MM.1S (cell line): ENCODE measurements at regions not wholly inside any gene's neighbourhood (a gene's known extent, or its start where the extent isn't known, plus 50 kb on each side); places are given as distances from the start of the nearest gene placed in this dataset.

Source experiments
- DNase-seq: peaks from one replicate; pipeline ENCODE4 v3.0.0-alpha.2; 2015
- H2AFZ ChIP-seq: fragments of 300-600 bp; sonication (generic); 2 replicates; pipeline ENCODE4 v1.6.0; 2016; ENCODE audit warnings: antibody characterized with exemption, low read length
- H3F3A ChIP-seq: fragments of 300-600 bp; sonication (generic); 2 replicates; pipeline ENCODE4 v1.6.1; 2016; ENCODE audit warnings: mild to moderate bottlenecking, antibody characterized with exemption, low read length, moderate library complexity, mixed read lengths; ENCODE audit not compliant: insufficient read depth
- H3K27ac ChIP-seq: fragments of 300-600 bp; sonication (generic); 2 replicates; pipeline ENCODE4 v1.5.1; 2016; ENCODE audit warnings: mild to moderate bottlenecking, low read length
- H3K27me3 ChIP-seq: fragments of 300-600 bp; sonication (generic); replicated peaks from 2 replicates; pipeline ENCODE4 v1.6.0; 2016; ENCODE audit warnings: low read length; ENCODE audit not compliant: insufficient read depth
- H3K36me3 ChIP-seq: fragments of 300-600 bp; sonication (generic); replicated peaks from 2 replicates; pipeline ENCODE4 v1.6.1; 2016; ENCODE audit warnings: mild to moderate bottlenecking, low read length, mixed read lengths; ENCODE audit not compliant: insufficient read depth
- H3K4me1 ChIP-seq: fragments of 300-600 bp; sonication (generic); 2 replicates; pipeline ENCODE4 v1.6.1; 2016; ENCODE audit warnings: low read length, mixed read lengths
- H3K4me2 ChIP-seq: fragments of 300-600 bp; sonication (generic); 2 replicates; pipeline ENCODE4 v1.6.0; 2016; ENCODE audit warnings: low read depth, low read length
- H3K4me3 ChIP-seq: fragments of 300-600 bp; sonication (generic); 2 replicates; pipeline ENCODE4 v1.5.1; 2016; ENCODE audit warnings: low read length, mixed read lengths
- H3K79me2 ChIP-seq: fragments of 300-600 bp; sonication (generic); 2 replicates; pipeline ENCODE4 v1.6.1; 2016; ENCODE audit warnings: mixed run types, low read length, mixed read lengths
- H3K9ac ChIP-seq: fragments of 300-600 bp; sonication (generic); 2 replicates; pipeline ENCODE4 v1.6.1; 2016; ENCODE audit warnings: low read length, mixed read lengths
- H3K9me2 ChIP-seq: fragments of 300-600 bp; sonication (generic); replicated peaks from 2 replicates; pipeline ENCODE4 v1.6.1; 2016; ENCODE audit warnings: mild to moderate bottlenecking, low read length, mixed read lengths; ENCODE audit not compliant: insufficient read depth
- H3K9me3 ChIP-seq: fragments of 300-600 bp; sonication (generic); replicated peaks from 2 replicates; pipeline ENCODE4 v1.6.1; 2016; ENCODE audit warnings: mild to moderate bottlenecking, low read length, mixed read lengths; ENCODE audit not compliant: insufficient read depth
- H4K20me1 ChIP-seq: fragments of 300-600 bp; sonication (generic); 2 replicates; pipeline ENCODE4 v1.6.1; 2016; ENCODE audit warnings: mild to moderate bottlenecking, low read length, moderate library complexity, mixed read lengths; ENCODE audit not compliant: insufficient read depth
- CTCF ChIP-seq: fragments of 300-600 bp; sonication (generic); IDR thresholded peaks from 2 replicates; pipeline ENCODE4 v1.5.1; 2016; ENCODE audit warnings: antibody characterized with exemption, low read length, mixed read lengths
- EZH2 ChIP-seq: fragments of 300-600 bp; sonication (generic); optimal IDR thresholded peaks from 2 replicates; pipeline ENCODE3; 2017; ENCODE audit warnings: low read depth, mild to moderate bottlenecking, antibody characterized with exemption, low read length, mixed read lengths
- EZH2phosphoT487 ChIP-seq: fragments of 300-600 bp; sonication (generic); IDR thresholded peaks from 2 replicates; pipeline ENCODE4 v1.6.1; 2018; ENCODE audit warnings: antibody characterized with exemption, low read length

- no peaks in the 10 kb centered on the region for H3K9me2 ChIP-seq
- DNase-seq: no peak
- H3K4me2 ChIP-seq: no peak overlapping the region
- H3K4me1 ChIP-seq: no peaks in the 10 kb centered on the region
- no peak overlapping the region for H2AFZ ChIP-seq
- no peak overlapping the region for H3K9ac ChIP-seq
- H3K27ac ChIP-seq: no peak overlapping the region
- TF ChIP-seq CTCF: no peak
- no peaks in the 10 kb centered on the region for H3K9me3 ChIP-seq
- no peaks in the 10 kb centered on the region for H4K20me1 ChIP-seq
- no peak overlapping the region for H3K4me3 ChIP-seq
- H3K36me3 ChIP-seq: no peaks in the 10 kb centered on the region
- H3F3A ChIP-seq: no peaks in the 10 kb centered on the region
- H3K27me3 ChIP-seq: no peaks in the 10 kb centered on the region
- H3K79me2 ChIP-seq: no peaks in the 10 kb centered on the region
Measured at GRCh38 chr13:88235441-88235840, 564.3 kb downstream of the SLITRK5 start.

- no peak overlapping the region for H3K9ac ChIP-seq
- H3K9me2 ChIP-seq: no peaks in the 10 kb centered on the region
- H3K4me2 ChIP-seq: no peak overlapping the region
- H3F3A ChIP-seq: no peaks in the 10 kb centered on the region
- H4K20me1 ChIP-seq: no peaks in the 10 kb centered on the region
- H3K27ac ChIP-seq: no peak overlapping the region
- H3K9me3 ChIP-seq: no peaks in the 10 kb centered on the region
- no peak overlapping the region for H2AFZ ChIP-seq
- no peaks in the 10 kb centered on the region for H3K79me2 ChIP-seq
- H3K4me1 ChIP-seq: no peaks in the 10 kb centered on the region
- TF ChIP-seq CTCF (no peak), EZH2phosphoT487 (no peak), EZH2 (no peak)
- no peak overlapping the region for H3K4me3 ChIP-seq
- DNase-seq: no peak
- H3K27me3 ChIP-seq: no peaks in the 10 kb centered on the region
- no peaks in the 10 kb centered on the region for H3K36me3 ChIP-seq
Measured at GRCh38 chr13:88246239-88246638, 575.1 kb downstream of the SLITRK5 start.

GRCh38 chr13:88248393-88248792 lies 577.2 kb downstream of the SLITRK5 start:
- H2AFZ ChIP-seq: no peak overlapping the region
- no peaks in the 10 kb centered on the region for H3K4me1 ChIP-seq
- no peak for TF ChIP-seq CTCF
- TF ChIP-seq EZH2: no peak
- no peak for TF ChIP-seq EZH2phosphoT487
- no peaks in the 10 kb centered on the region for H4K20me1 ChIP-seq
- no peaks in the 10 kb centered on the region for H3K79me2 ChIP-seq
- H3K9me3 ChIP-seq: no peaks in the 10 kb centered on the region
- H3K4me3 ChIP-seq: no peak overlapping the region
- no peaks in the 10 kb centered on the region for H3F3A ChIP-seq
- H3K4me2 ChIP-seq: no peak overlapping the region
- no peak overlapping the region for H3K27ac ChIP-seq
- no peak for DNase-seq
- no peaks in the 10 kb centered on the region for H3K9me2 ChIP-seq
- no peaks in the 10 kb centered on the region for H3K27me3 ChIP-seq
- H3K36me3 ChIP-seq: no peaks in the 10 kb centered on the region
- no peak overlapping the region for H3K9ac ChIP-seq

GRCh38 chr13:88257706-88258105 lies 586.5 kb downstream of the SLITRK5 start:
- Histone ChIP-seq H3K4me3 (no peak overlapping the region), H3K9me3 (no peaks in the 10 kb centered on the region), H3K79me2 (no peaks in the 10 kb centered on the region), H3K27ac (no peak overlapping the region), H3K4me1 (no peaks in the 10 kb centered on the region), H2AFZ (no peak overlapping the region), H3K9ac (no peak overlapping the region), H4K20me1 (no peaks in the 10 kb centered on the region), H3F3A (no peaks in the 10 kb centered on the region), H3K9me2 (no peaks in the 10 kb centered on the region), H3K4me2 (no peak overlapping the region), H3K36me3 (no peaks in the 10 kb centered on the region), H3K27me3 (no peaks in the 10 kb centered on the region)
- TF ChIP-seq EZH2phosphoT487 (no peak), EZH2 (no peak), CTCF (no peak)
- DNase-seq: no peak
